Thoracic aorta (tissue), 2 donors: ENCODE measurements at regions not wholly inside any gene's neighbourhood (a gene's known extent, or its start where the extent isn't known, plus 50 kb on each side); places are given as distances from the start of the nearest gene placed in this dataset.

Experiments
- ATAC-seq: fragments of 150-250 bp; one replicate; pipeline ENCODE4 v1.8.0; 2017; ENCODE audit warnings: low read depth; ENCODE audit not compliant: insufficient number of reproducible peaks, low FRiP score
- DNase-seq: peaks from one replicate; pipeline ENCODE4 v3.0.0-alpha.2; 2020; ENCODE audit warnings: low spot score
- H3K27ac ChIP-seq, 2 donors: fragments of 200-600 bp; sonication (generic); 1 replicate in 1 of 2; 2 replicates in 1 of 2; pipeline ENCODE4 v1.5.1; 2016; ENCODE audit warnings: mild to moderate bottlenecking in 2 of 2, moderate library complexity in 2 of 2
- H3K27me3 ChIP-seq: fragments of 200-600 bp; sonication (generic); replicated peaks from 2 replicates; pipeline ENCODE4 v1.6.0; 2016; ENCODE audit warnings: mild to moderate bottlenecking; ENCODE audit not compliant: insufficient read depth
- H3K36me3 ChIP-seq: fragments of 200-600 bp; sonication (generic); one replicate; pipeline ENCODE4 v1.5.1; 2016
- H3K4me1 ChIP-seq, 2 donors: fragments of 200-600 bp; sonication (generic); 1 replicate in 1 of 2; 2 replicates in 1 of 2; pipeline versions ENCODE4 v1.5.1 to v1.6.0; 2016; ENCODE audit warnings: low read depth in 2 of 2, mild to moderate bottlenecking in 1 of 2; ENCODE audit not compliant: control insufficient read depth in 1 of 2
- H3K4me3 ChIP-seq: fragments of 200-600 bp; sonication (generic); 2 replicates; pipeline ENCODE4 v1.5.1; 2016; ENCODE audit warnings: mild to moderate bottlenecking
- H3K9me3 ChIP-seq: fragments of 200-600 bp; sonication (generic); 2 replicates; pipeline ENCODE4 v1.5.1; 2016
- CTCF ChIP-seq: fragments of 200-600 bp; sonication (generic); IDR thresholded peaks from one replicate; pipeline ENCODE4 v1.5.1; 2019; ENCODE audit warnings: antibody characterized with exemption

- H3K9me3 ChIP-seq, result no peaks in the 10 kb centered on the region
- no peak overlapping the region for H3K4me3 ChIP-seq
- no peak for TF ChIP-seq CTCF
- no peak for ATAC-seq
- no peaks in the 10 kb centered on the region for H3K36me3 ChIP-seq
- no peak overlapping the region for H3K27ac ChIP-seq
- no peaks in the 10 kb centered on the region for H3K27me3 ChIP-seq
- no peak for DNase-seq
- no peaks in the 10 kb centered on the region for H3K4me1 ChIP-seq
Observed at GRCh38 chr5:103617913-103618312, 55.3 kb upstream of the NUDT12 start.

GRCh38 chr5:103617090-103617489, 54.5 kb upstream of the NUDT12 start:
- no peak for ATAC-seq
- H3K27me3 ChIP-seq, result no peaks in the 10 kb centered on the region
- H3K4me1 ChIP-seq, result no peaks in the 10 kb centered on the region
- TF ChIP-seq CTCF, result no peak
- H3K9me3 ChIP-seq, result no peaks in the 10 kb centered on the region
- H3K36me3 ChIP-seq, result no peaks in the 10 kb centered on the region
- H3K27ac ChIP-seq, result no peak overlapping the region
- no peak for DNase-seq
- no peak overlapping the region for H3K4me3 ChIP-seq

- ATAC-seq, result no peak
Observed at GRCh38 chr5:103612545-103612944, 50.0 kb upstream of the NUDT12 start.

More at GRCh38 chr5:103612545-103612944, 50.0 kb upstream of the NUDT12 start:
- H3K36me3 ChIP-seq, result no peaks in the 10 kb centered on the region
- H3K4me1 ChIP-seq, result no peaks in the 10 kb centered on the region
- H3K4me3 ChIP-seq, result no peak overlapping the region
- no peak for TF ChIP-seq CTCF
- H3K9me3 ChIP-seq, result no peaks in the 10 kb centered on the region
- DNase-seq, result no peak
- H3K27me3 ChIP-seq, result no peaks in the 10 kb centered on the region
- no peak overlapping the region for H3K27ac ChIP-seq
